Renal pelvis (tissue), 1 donor: ENCODE measurements at regions not wholly inside any gene's neighbourhood (a gene's known extent, or its start where the extent isn't known, plus 50 kb on each side); places are given as distances from the start of the nearest gene placed in this dataset.
"Not testable (repeated sequence)": the region's sequence is repeated elsewhere in the genome, so short reads cannot be mapped to it uniquely, and the experiment has no call there.

Experiments
- DNase-seq: peaks from one replicate; pipeline ENCODE4 v3.0.0-alpha.2; 2013

- no peak for DNase-seq
Measured at GRCh38 chr4:27728892-27729291, 868.3 kb downstream of the STIM2 start.

- no peak for DNase-seq
Measured at GRCh38 chr4:27742816-27743215, 882.2 kb downstream of the STIM2 start.

GRCh38 chr4:27759611-27760575 lies 899.3 kb downstream of the STIM2 start:
- DNase-seq, result no peak

- no peak for DNase-seq
Measured at GRCh38 chr4:27763830-27764525, 903.3 kb downstream of the STIM2 start.

GRCh38 chr4:27764526-27764837 lies 903.8 kb downstream of the STIM2 start:
- no peak for DNase-seq

GRCh38 chr4:27770895-27771294 lies 910.3 kb downstream of the STIM2 start:
- no peak for DNase-seq

- DNase-seq, result no peak
Measured at GRCh38 chr4:27775156-27775555, 914.5 kb downstream of the STIM2 start.

GRCh38 chr4:27779827-27780226 lies 919.2 kb downstream of the STIM2 start:
- no peak for DNase-seq

- DNase-seq, result no peak
Measured at GRCh38 chr4:27787195-27787594, 926.6 kb downstream of the STIM2 start.

GRCh38 chr4:27789773-27790172 lies 929.1 kb downstream of the STIM2 start:
- DNase-seq, result no peak

- DNase-seq, result no peak
Measured at GRCh38 chr4:27790911-27791310, 930.3 kb downstream of the STIM2 start.

GRCh38 chr4:27791640-27792039 lies 931.0 kb downstream of the STIM2 start:
- DNase-seq, result no peak

GRCh38 chr4:27807207-27807606 lies 946.6 kb downstream of the STIM2 start:
- no peak for DNase-seq

- no peak for DNase-seq
Measured at GRCh38 chr4:27811948-27812347, 951.3 kb downstream of the STIM2 start.

- not testable (repeated sequence) for DNase-seq
Measured at GRCh38 chr4:27813226-27813625, 952.6 kb downstream of the STIM2 start.

GRCh38 chr4:27813699-27814425 lies 953.2 kb downstream of the STIM2 start:
- not testable (repeated sequence) for DNase-seq

- no peak for DNase-seq
Measured at GRCh38 chr4:27819246-27819645, 958.6 kb downstream of the STIM2 start.

GRCh38 chr4:27828843-27829242 lies 968.2 kb downstream of the STIM2 start:
- DNase-seq, result no peak

- peak; percentile 51 for DNase-seq
Measured at GRCh38 chr4:27830251-27830650, 969.6 kb downstream of the STIM2 start.

GRCh38 chr4:27835851-27836250 lies 975.2 kb downstream of the STIM2 start:
- DNase-seq, result no peak

GRCh38 chr4:27836523-27836922 lies 975.9 kb downstream of the STIM2 start:
- no peak for DNase-seq

GRCh38 chr4:27843776-27844175 lies 983.1 kb downstream of the STIM2 start:
- DNase-seq, result no peak

- DNase-seq, result no peak
Measured at GRCh38 chr4:27844376-27844775, 983.7 kb downstream of the STIM2 start.
